HL-60 (cell line): ENCODE measurements at regions not wholly inside any gene's neighbourhood (a gene's known extent, or its start where the extent isn't known, plus 50 kb on each side); places are given as distances from the start of the nearest gene placed in this dataset.

ENCODE experiments used
- GABPA ChIP-seq: IDR thresholded peaks from 2 replicates; pipeline ENCODE4 v1.6.1; 2012; ENCODE audit warnings: low read depth
- POLR2AphosphoS5 ChIP-seq: IDR thresholded peaks from 2 replicates; pipeline ENCODE4 v1.6.1; 2012; ENCODE audit warnings: low read depth
- TF ChIP-seq, protein P1 (sequence below): IDR thresholded peaks from one replicate; pipeline ENCODE4 v1.5.1; 2011; ENCODE audit warnings: low read length, control low read depth, inconsistent platforms; ENCODE audit not compliant: insufficient read depth

DNA sequence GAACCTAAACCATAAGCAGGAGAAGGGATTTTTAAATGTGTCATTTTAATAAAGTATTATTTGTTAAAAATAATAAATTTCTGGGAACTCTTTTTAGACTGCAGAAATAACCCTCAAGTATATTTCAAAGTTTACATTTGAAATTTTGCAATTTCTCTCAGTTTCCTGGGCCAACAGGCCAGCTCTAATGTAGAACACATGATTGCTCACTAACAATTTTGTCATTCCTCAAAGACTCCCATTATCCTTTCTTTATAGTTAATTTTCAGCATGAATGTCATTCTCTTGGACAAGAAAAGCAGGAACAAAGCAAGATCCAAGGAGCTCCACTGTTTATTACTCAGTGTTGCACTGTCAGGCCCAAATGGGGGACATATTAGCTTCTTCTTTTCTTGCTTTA is 119.4 kb upstream of the VANGL1 start:
- TF ChIP-seq, protein P1, sequence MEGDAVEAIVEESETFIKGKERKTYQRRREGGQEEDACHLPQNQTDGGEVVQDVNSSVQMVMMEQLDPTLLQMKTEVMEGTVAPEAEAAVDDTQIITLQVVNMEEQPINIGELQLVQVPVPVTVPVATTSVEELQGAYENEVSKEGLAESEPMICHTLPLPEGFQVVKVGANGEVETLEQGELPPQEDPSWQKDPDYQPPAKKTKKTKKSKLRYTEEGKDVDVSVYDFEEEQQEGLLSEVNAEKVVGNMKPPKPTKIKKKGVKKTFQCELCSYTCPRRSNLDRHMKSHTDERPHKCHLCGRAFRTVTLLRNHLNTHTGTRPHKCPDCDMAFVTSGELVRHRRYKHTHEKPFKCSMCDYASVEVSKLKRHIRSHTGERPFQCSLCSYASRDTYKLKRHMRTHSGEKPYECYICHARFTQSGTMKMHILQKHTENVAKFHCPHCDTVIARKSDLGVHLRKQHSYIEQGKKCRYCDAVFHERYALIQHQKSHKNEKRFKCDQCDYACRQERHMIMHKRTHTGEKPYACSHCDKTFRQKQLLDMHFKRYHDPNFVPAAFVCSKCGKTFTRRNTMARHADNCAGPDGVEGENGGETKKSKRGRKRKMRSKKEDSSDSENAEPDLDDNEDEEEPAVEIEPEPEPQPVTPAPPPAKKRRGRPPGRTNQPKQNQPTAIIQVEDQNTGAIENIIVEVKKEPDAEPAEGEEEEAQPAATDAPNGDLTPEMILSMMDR = no peak
- no peak for TF ChIP-seq POLR2AphosphoS5
- TF ChIP-seq GABPA = no peak
